Adrenal gland (tissue), 5 donors: ENCODE measurements at regions not wholly inside any gene's neighbourhood (a gene's known extent, or its start where the extent isn't known, plus 50 kb on each side); places are given as distances from the start of the nearest gene placed in this dataset.

ENCODE experiments used
- CTCF ChIP-seq, 6 experiments: fragments of 450-650 bp in 4 of 6; fragments of 200-600 bp in 2 of 6; sonication (generic) in 1 of 6; IDR thresholded peaks; 1 replicate in 5 of 6; 2 replicates in 1 of 6; pipeline versions ENCODE4 v1.5.1 to v1.8.0; 2016 to 2021; ENCODE audit warnings: antibody characterized with exemption in 6 of 6, mild to moderate bottlenecking in 2 of 6, moderate library complexity in 1 of 6
- POLR2A ChIP-seq, 2 donors: fragments of 450-650 bp; IDR thresholded peaks; one replicate each; pipeline ENCODE4 v1.6.1; 2017; ENCODE audit warnings: antibody characterized with exemption in 2 of 2, mild to moderate bottlenecking in 2 of 2, moderate library complexity in 1 of 2
- donor health status: DM: no; HTN: no; CAD: no.

DNA sequence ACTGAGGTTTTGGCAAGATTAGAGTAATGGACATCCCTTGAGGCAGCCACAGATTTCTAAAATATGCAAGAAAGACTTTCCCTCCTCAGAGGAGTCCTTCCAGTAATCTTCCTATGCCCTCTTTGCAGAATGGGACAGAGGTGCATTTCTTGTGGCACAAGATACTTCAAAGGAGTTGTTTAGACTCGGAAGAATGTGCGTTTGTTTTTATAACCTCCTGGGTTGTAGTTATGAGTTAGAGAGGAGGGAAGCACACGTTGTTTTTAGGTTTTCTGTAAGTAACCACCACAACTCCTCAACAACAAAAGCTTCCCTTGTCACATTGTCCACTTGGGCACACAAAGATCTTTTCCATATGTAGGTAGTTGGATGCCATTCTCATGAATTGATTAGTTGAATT, 78.1 kb upstream of the GLI3 start:
- TF ChIP-seq CTCF (IDR thresholded peaks at IDR 0.05) (no peak), POLR2A (IDR thresholded peaks at IDR 0.05) (no peak)
